WTC11 (cell line): ENCODE measurements at regions not wholly inside any gene's neighbourhood (a gene's known extent, or its start where the extent isn't known, plus 50 kb on each side); places are given as distances from the start of the nearest gene placed in this dataset.
"Not testable (repeated sequence)": the region's sequence is repeated elsewhere in the genome, so short reads cannot be mapped to it uniquely, and the experiment has no call there.

ENCODE experiments used
- ATAC-seq: fragments of 200-7000 bp; cut with Tn5 transposase; 2 replicates; pipeline ENCODE4 v1.10.0; 2021; ENCODE audit warnings: mild to moderate bottlenecking, moderate library complexity
- CTCF ChIA-PET: fragments of 300-600 bp; sonication (Branson Sonifier 250); formaldehyde crosslinking; loops from one replicate; lab custom pipeline; 2021; ENCODE audit warnings: antibody characterized with exemption; lab: Charles Lee
- POLR2A ChIA-PET: fragments of 350-600 bp; sonication (Branson Sonifier 250); formaldehyde crosslinking; loops from one replicate; lab custom pipeline; 2021; ENCODE audit warnings: antibody characterized with exemption; lab: Charles Lee
- DNase-seq: peaks from one replicate; pipeline ENCODE4 v3.0.0; 2021; ENCODE audit warnings: low spot score
- H3K27ac Mint-ChIP-seq: 2 replicates; pipeline ENCODE4 v1.8.0; 2021; ENCODE audit warnings: mixed read lengths
- H3K27me3 Mint-ChIP-seq: 2 replicates; pipeline ENCODE4 v1.8.0; 2021; ENCODE audit warnings: low read depth, mild to moderate bottlenecking, moderate library complexity, mixed read lengths
- H3K36me3 Mint-ChIP-seq: 2 replicates; pipeline ENCODE4 v1.8.0; 2021; ENCODE audit warnings: mixed read lengths
- H3K4me1 Mint-ChIP-seq: 2 replicates; pipeline ENCODE4 v1.8.0; 2022; ENCODE audit warnings: mixed read lengths
- H3K4me3 Mint-ChIP-seq: 2 replicates; pipeline ENCODE4 v1.8.0; 2021; ENCODE audit warnings: mild to moderate bottlenecking, moderate library complexity, mixed read lengths
- H3K9me3 Mint-ChIP-seq: 2 replicates; pipeline ENCODE4 v1.8.0; 2021; ENCODE audit warnings: mixed read lengths
- CREM ChIP-seq: sonication (generic); formaldehyde crosslinking; IDR thresholded peaks from 2 replicates; pipeline ENCODE4 v1.8.1; 2022; ENCODE audit warnings: mild to moderate bottlenecking, missing genetic modification reagents, moderate library complexity
- E2F5 ChIP-seq: sonication (generic); formaldehyde crosslinking; IDR thresholded peaks from 2 replicates; pipeline ENCODE4 v1.8.1; 2022; ENCODE audit warnings: mild to moderate bottlenecking, moderate library complexity, missing genetic modification reagents
- KAT7 ChIP-seq: sonication (generic); formaldehyde crosslinking; IDR thresholded peaks from 2 replicates; pipeline ENCODE4 v1.8.1; 2023; ENCODE audit warnings: missing genetic modification reagents, mild to moderate bottlenecking, borderline replicate concordance
- STAT6 ChIP-seq: sonication (generic); formaldehyde crosslinking; conservative IDR thresholded peaks from 2 replicates; pipeline ENCODE4 v1.8.1; 2023; ENCODE audit warnings: mild to moderate bottlenecking, low read depth, missing genetic modification reagents, moderate library complexity
- ZNF219 ChIP-seq: sonication (generic); formaldehyde crosslinking; IDR thresholded peaks from 2 replicates; pipeline ENCODE4 v1.8.0; 2023; ENCODE audit warnings: missing genetic modification reagents, mild to moderate bottlenecking, borderline replicate concordance

- Mint-ChIP-seq H3K36me3 (peaks cover 10% of the 10 kb centered on the region), H3K27me3 (peaks cover 14% of the 10 kb centered on the region), H3K27ac (no peak overlapping the region)
- TF ChIP-seq KAT7 (CRISPR knock-in tag) = no peak
- no peak for TF ChIP-seq CREM (CRISPR knock-in tag)
- no peak for TF ChIP-seq ZNF219 (CRISPR knock-in tag)
- TF ChIP-seq STAT6 (CRISPR knock-in tag) = no peak
- no peak for TF ChIP-seq E2F5 (CRISPR knock-in tag)
- TF ChIP-seq, all 79 proteins: peak for 0
- H3K9me3 Mint-ChIP-seq = peaks cover 19% of the 10 kb centered on the region
- POLR2A ChIA-PET = no interaction called here
- no peaks in the 10 kb centered on the region for H3K4me1 Mint-ChIP-seq
- CTCF ChIA-PET = no interaction called here
- H3K4me3 Mint-ChIP-seq = no peak overlapping the region
- no peak for DNase-seq
- no peak for ATAC-seq
These were observed 50.8 kb upstream of the MCUR1 start for GRCh38 chr6:13865141-13865540.

GRCh38 chr6:13864669-13865068 is 50.3 kb upstream of the MCUR1 start:
- H3K4me3 Mint-ChIP-seq, CTCF ChIA-PET, POLR2A ChIA-PET, ATAC-seq, H3K27ac Mint-ChIP-seq, H3K4me1 Mint-ChIP-seq, DNase-seq: not testable (repeated sequence)
- Mint-ChIP-seq H3K27me3 (peaks cover 16% of the 10 kb centered on the region), H3K36me3 (peaks cover 10% of the 10 kb centered on the region), H3K9me3 (peaks cover 19% of the 10 kb centered on the region)
